H9 (cell line): ENCODE measurements at regions not wholly inside any gene's neighbourhood (a gene's known extent, or its start where the extent isn't known, plus 50 kb on each side); places are given as distances from the start of the nearest gene placed in this dataset.

ENCODE experiments used
- DNase-seq: peaks from one replicate; pipeline ENCODE4 v3.0.0-alpha.2; 2017
- H2AFZ ChIP-seq: one replicate; pipeline ENCODE4 v1.6.1; 2013; ENCODE audit warnings: mild to moderate bottlenecking, low read length, control low read depth, moderate library complexity
- H2AK5ac ChIP-seq: 2 replicates; pipeline ENCODE4 v1.6.1; 2013; ENCODE audit warnings: low read length, control low read depth, mixed read lengths; ENCODE audit not compliant: insufficient read length
- H2BK120ac ChIP-seq: one replicate; pipeline ENCODE4 v1.6.1; 2013; ENCODE audit warnings: low read depth, mild to moderate bottlenecking, low read length, control low read depth, inconsistent platforms; ENCODE audit not compliant: poor library complexity, severe bottlenecking
- H2BK12ac ChIP-seq: 2 replicates; pipeline ENCODE4 v1.6.1; 2013; ENCODE audit warnings: low read length, control low read depth, mixed read lengths, low read depth; ENCODE audit not compliant: insufficient read length
- H2BK15ac ChIP-seq: 2 replicates; pipeline ENCODE4 v1.6.1; 2013; ENCODE audit warnings: low read depth, low read length, control low read depth
- H2BK20ac ChIP-seq: one replicate; pipeline ENCODE4 v1.6.1; 2013; ENCODE audit warnings: low read depth, mild to moderate bottlenecking, low read length, control low read depth, inconsistent platforms; ENCODE audit not compliant: poor library complexity, severe bottlenecking
- H2BK5ac ChIP-seq: 2 replicates; pipeline ENCODE4 v1.6.1; 2013; ENCODE audit warnings: low read length, control low read depth, mixed read lengths; ENCODE audit not compliant: insufficient read length
- H3K14ac ChIP-seq: 2 replicates; pipeline ENCODE4 v1.6.1; 2013; ENCODE audit warnings: low read length, control low read depth; ENCODE audit not compliant: insufficient read depth
- H3K18ac ChIP-seq: 2 replicates; pipeline ENCODE4 v1.6.1; 2013; ENCODE audit warnings: low read depth, mild to moderate bottlenecking, mixed read lengths, low read length, control low read depth; ENCODE audit not compliant: insufficient read length
- H3K23ac ChIP-seq: 2 replicates; pipeline ENCODE4 v1.6.1; 2013; ENCODE audit warnings: low read length, control low read depth, mixed read lengths, low read depth; ENCODE audit not compliant: insufficient read length
- H3K23me2 ChIP-seq: 2 replicates; pipeline ENCODE4 v1.6.1; 2013; ENCODE audit warnings: low read depth, mild to moderate bottlenecking, mixed read lengths, low read length, control low read depth; ENCODE audit not compliant: insufficient read length, poor library complexity, severe bottlenecking
- H3K27ac ChIP-seq: 2 replicates; pipeline ENCODE4 v1.5.1; 2013; ENCODE audit warnings: low read length, control low read depth, mixed read lengths, low read depth; ENCODE audit not compliant: insufficient read length
- H3K27me3 ChIP-seq: 2 replicates; pipeline ENCODE4 v1.6.1; 2013; ENCODE audit warnings: low read length, control low read depth, inconsistent platforms; ENCODE audit not compliant: insufficient read depth
- H3K4ac ChIP-seq: 2 replicates; pipeline ENCODE4 v1.6.1; 2013; ENCODE audit warnings: low read depth, mild to moderate bottlenecking, control low read depth, inconsistent platforms, low read length, moderate library complexity
- H3K4me1 ChIP-seq: 2 replicates; pipeline ENCODE4 v1.6.1; 2013; ENCODE audit warnings: low read length, control low read depth, inconsistent platforms; ENCODE audit not compliant: insufficient read depth
- H3K4me2 ChIP-seq: 2 replicates; pipeline ENCODE4 v1.6.1; 2013; ENCODE audit warnings: low read length, control low read depth, mixed read lengths; ENCODE audit not compliant: insufficient read length, insufficient read depth
- H3K56ac ChIP-seq: 2 replicates; pipeline ENCODE4 v1.6.1; 2013; ENCODE audit warnings: low read depth, mild to moderate bottlenecking, mixed read lengths, low read length, control low read depth; ENCODE audit not compliant: insufficient read length
- H3K79me1 ChIP-seq: 2 replicates; pipeline ENCODE4 v1.6.1; 2013; ENCODE audit warnings: low read depth, mild to moderate bottlenecking, moderate library complexity, low read length, control low read depth, inconsistent platforms; ENCODE audit not compliant: insufficient read depth, poor library complexity, severe bottlenecking
- H3K79me2 ChIP-seq: 2 replicates; pipeline ENCODE4 v1.6.1; 2013; ENCODE audit warnings: low read length, control low read depth, inconsistent platforms; ENCODE audit not compliant: insufficient read depth
- H3K9ac ChIP-seq: 2 replicates; pipeline ENCODE4 v1.6.1; 2013; ENCODE audit warnings: low read length, control low read depth, mixed read lengths; ENCODE audit not compliant: insufficient read length; ENCODE audit errors: extremely low read depth
- H3K9me3 ChIP-seq: one replicate; pipeline ENCODE4 v1.6.1; 2013; ENCODE audit warnings: low read depth, low read length, inconsistent platforms; ENCODE audit not compliant: control insufficient read depth
- H3T11ph ChIP-seq: one replicate; pipeline ENCODE4 v1.6.1; 2013; ENCODE audit warnings: mild to moderate bottlenecking, low read length, control low read depth, inconsistent platforms
- H4K20me1 ChIP-seq: one replicate; pipeline ENCODE4 v1.6.1; 2013; ENCODE audit not compliant: control insufficient read depth, insufficient read length, insufficient read depth
- H4K5ac ChIP-seq: 2 replicates; pipeline ENCODE4 v1.6.1; 2013; ENCODE audit warnings: low read depth, mild to moderate bottlenecking, mixed read lengths, low read length, control low read depth; ENCODE audit not compliant: insufficient read length
- H4K8ac ChIP-seq: replicated peaks from 2 replicates; pipeline ENCODE4 v1.6.1; 2013; ENCODE audit warnings: low read length, control low read depth, mixed read lengths, low read depth; ENCODE audit not compliant: insufficient read length
- H4K91ac ChIP-seq: 2 replicates; pipeline ENCODE4 v1.6.1; 2013; ENCODE audit warnings: low read depth, mild to moderate bottlenecking, moderate library complexity, mixed read lengths, low read length, control low read depth; ENCODE audit not compliant: insufficient read length
- H3K27ac Mint-ChIP-seq, 3 experiments: 2 replicates in 2 of 3; 3 replicates in 1 of 3; pipeline ENCODE4 v1.8.0; 2020 to 2021; ENCODE audit warnings: mixed read lengths in 3 of 3, mild to moderate bottlenecking in 1 of 3, moderate library complexity in 1 of 3
- H3K27me3 Mint-ChIP-seq: 2 replicates; pipeline ENCODE4 v1.8.0; 2021; ENCODE audit warnings: low read depth, mild to moderate bottlenecking, moderate library complexity, mixed read lengths
- H3K36me3 Mint-ChIP-seq, 3 experiments: 2 replicates in 2 of 3; 3 replicates in 1 of 3; pipeline ENCODE4 v1.8.0; 2020 to 2021; ENCODE audit warnings: low read depth in 3 of 3, mixed read lengths in 3 of 3; ENCODE audit not compliant: insufficient read depth in 1 of 3
- H3K4me1 Mint-ChIP-seq, 2 experiments: 2 replicates each; pipeline ENCODE4 v1.8.0; 2020; ENCODE audit warnings: mixed read lengths in 2 of 2
- H3K4me3 Mint-ChIP-seq, 2 experiments: 2 replicates in 1 of 2; 3 replicates in 1 of 2; pipeline ENCODE4 v1.8.0; 2020 to 2021; ENCODE audit warnings: mild to moderate bottlenecking in 2 of 2, mixed read lengths in 2 of 2, moderate library complexity in 1 of 2
- H3K9me3 Mint-ChIP-seq, 2 experiments: 2 replicates in 1 of 2; 3 replicates in 1 of 2; pipeline ENCODE4 v1.8.0; 2020; ENCODE audit warnings: mild to moderate bottlenecking in 2 of 2, mixed read lengths in 2 of 2, moderate library complexity in 1 of 2
- CTCF ChIP-seq: fragments of 200-600 bp; sonication (generic); conservative IDR thresholded peaks from 3 replicates; pipeline ENCODE4 v1.8.0; 2021; ENCODE audit warnings: antibody characterized with exemption, mild to moderate bottlenecking
- WGBS: extraction: QIAGEN DNeasy Blood & Tissue Kit; methylation state at CpG from one replicate; pipeline ENCODE4 v1.1.7; 2013; ENCODE audit warnings: missing lambda C conversion rate, low lambda C conversion rate, mixed read lengths; ENCODE audit not compliant: insufficient read length; ENCODE audit errors: extremely low coverage; 5-methylcytosine and 5-hydroxymethylcytosine counted together

DNA sequence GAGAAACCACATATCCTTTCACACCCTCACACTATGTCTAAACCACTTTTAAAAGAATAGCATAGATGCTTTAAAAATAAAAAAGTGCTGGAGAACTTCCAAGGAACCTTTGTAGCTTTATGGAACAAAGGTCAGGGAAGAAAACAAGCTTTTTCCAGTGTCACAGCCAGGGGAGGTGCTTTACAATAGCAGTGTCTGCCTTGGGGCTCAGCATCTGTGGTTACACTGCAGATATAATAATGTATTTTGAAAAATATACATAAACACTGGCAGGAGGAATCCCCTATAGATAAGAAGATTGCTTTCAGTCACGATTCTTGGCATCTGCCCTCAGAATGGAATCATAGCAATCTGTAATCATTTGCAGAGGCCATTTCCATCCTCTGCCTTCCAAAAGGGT lies 362.4 kb upstream of the LRRC3B start:
- no peak overlapping the region for H3K27ac Mint-ChIP-seq
- Histone ChIP-seq H2AK5ac (no peak overlapping the region), H4K91ac (no peak overlapping the region), H3K14ac (no peak overlapping the region), H3T11ph (no peak overlapping the region), H2BK120ac (no peak overlapping the region), H3K27ac (no peak overlapping the region), H3K9ac (no peak overlapping the region), H3K23ac (no peak overlapping the region), H4K8ac (no peak overlapping the region), H2BK12ac (no peak overlapping the region), H3K79me1 (no peaks in the 10 kb centered on the region), H2BK20ac (no peak overlapping the region), H3K4ac (no peak overlapping the region), H4K5ac (no peak overlapping the region), H3K9me3 (no peaks in the 10 kb centered on the region), H3K27me3 (no peaks in the 10 kb centered on the region), H2BK15ac (no peak overlapping the region), H2BK5ac (no peak overlapping the region), H4K20me1 (no peaks in the 10 kb centered on the region), H2AFZ (no peak overlapping the region), H3K56ac (no peak overlapping the region), H3K4me2 (no peak overlapping the region), H3K23me2 (no peaks in the 10 kb centered on the region), H3K79me2 (no peaks in the 10 kb centered on the region), H3K18ac (no peak overlapping the region), H3K4me1 (no peaks in the 10 kb centered on the region; the same call in 1 of the 2 replicates)
- H3K9me3 Mint-ChIP-seq: no peaks in the 10 kb centered on the region
- no CpG with 5 or more reads among the region's 1 CpG for WGBS
- DNase-seq: no peak
- H3K4me1 Mint-ChIP-seq: peaks cover 6 to 9% of the 10 kb centered on the region in 2 experiments
- no peaks in the 10 kb centered on the region for H3K27me3 Mint-ChIP-seq
- H3K4me3 Mint-ChIP-seq: no peak overlapping the region
- no peak for TF ChIP-seq CTCF
- no peaks in the 10 kb centered on the region; a peak in 1 of 7 replicates for H3K36me3 Mint-ChIP-seq
